Superior temporal gyrus (tissue), 1 donor: ENCODE measurements at regions not wholly inside any gene's neighbourhood (a gene's known extent, or its start where the extent isn't known, plus 50 kb on each side); places are given as distances from the start of the nearest gene placed in this dataset.
"Not testable (repeated sequence)": the region's sequence is repeated elsewhere in the genome, so short reads cannot be mapped to it uniquely, and the experiment has no call there.

ENCODE experiments used
- DNase-seq: peaks from one replicate; pipeline ENCODE4 v3.0.0-alpha.2; 2016; ENCODE audit errors: extremely low spot score

GRCh38 chr2:67777010-67777409 is 285.8 kb downstream of the C1D start:
- DNase-seq = no peak

- no peak for DNase-seq
Observed at GRCh38 chr2:67777836-67778429, 284.9 kb downstream of the C1D start.

GRCh38 chr2:67780841-67781240 is 282.0 kb downstream of the C1D start:
- not testable (repeated sequence) for DNase-seq

- DNase-seq = peak; percentile 15
Observed at GRCh38 chr2:67782443-67782842, 280.4 kb downstream of the C1D start.

- no peak for DNase-seq
Observed at GRCh38 chr2:67783026-67783425, 279.8 kb downstream of the C1D start.

GRCh38 chr2:67790622-67791021 is 272.2 kb downstream of the C1D start:
- no peak for DNase-seq

- DNase-seq = no peak
Observed at GRCh38 chr2:67792191-67792590, 270.6 kb downstream of the C1D start.

- no peak for DNase-seq
Observed at GRCh38 chr2:67792681-67793091, 270.1 kb downstream of the C1D start.

GRCh38 chr2:67797801-67798540 is 264.8 kb downstream of the C1D start:
- DNase-seq = no peak

- DNase-seq = no peak
Observed at GRCh38 chr2:67798541-67799160, 264.2 kb downstream of the C1D start.

GRCh38 chr2:67799886-67800285 is 262.9 kb downstream of the C1D start:
- DNase-seq = no peak

- DNase-seq = no peak
Observed at GRCh38 chr2:67802291-67802690, 260.5 kb downstream of the C1D start.

GRCh38 chr2:67802824-67803223 is 260.0 kb downstream of the C1D start:
- no peak for DNase-seq

- DNase-seq = no peak
Observed at GRCh38 chr2:67806816-67807215, 256.0 kb downstream of the C1D start.

GRCh38 chr2:67808112-67808511 is 254.7 kb downstream of the C1D start:
- no peak for DNase-seq

GRCh38 chr2:67812682-67813081 is 250.1 kb downstream of the C1D start:
- DNase-seq = no peak

GRCh38 chr2:67823726-67824125 is 239.1 kb downstream of the C1D start:
- DNase-seq = no peak

GRCh38 chr2:67824186-67824585 is 238.6 kb downstream of the C1D start:
- DNase-seq = no peak

GRCh38 chr2:67825476-67825875 is 237.3 kb downstream of the C1D start:
- DNase-seq = no peak

- DNase-seq = no peak
Observed at GRCh38 chr2:67828066-67828465, 234.7 kb downstream of the C1D start.

GRCh38 chr2:67829470-67829869 is 233.3 kb downstream of the C1D start:
- DNase-seq = no peak

- DNase-seq = no peak
Observed at GRCh38 chr2:67833632-67834031, 229.2 kb downstream of the C1D start.

GRCh38 chr2:67834482-67834881 is 228.3 kb downstream of the C1D start:
- DNase-seq = no peak
